Activated effector memory CD4-positive, alpha-beta T cell treated with anti-CD3 and anti-CD28 coated beads, Interleukin-2, amount 50 U/mL, for 16 hours (primary cell): ENCODE measurements at regions not wholly inside any gene's neighbourhood (a gene's known extent, or its start where the extent isn't known, plus 50 kb on each side); places are given as distances from the start of the nearest gene placed in this dataset.

ENCODE experiments used
- DNase-seq: peaks from one replicate; pipeline ENCODE4 v3.0.0-alpha.2; 2020

GRCh38 chr14:94994245-94994644, 163.1 kb downstream of the DICER1 start:
- DNase-seq: no peak

DNA sequence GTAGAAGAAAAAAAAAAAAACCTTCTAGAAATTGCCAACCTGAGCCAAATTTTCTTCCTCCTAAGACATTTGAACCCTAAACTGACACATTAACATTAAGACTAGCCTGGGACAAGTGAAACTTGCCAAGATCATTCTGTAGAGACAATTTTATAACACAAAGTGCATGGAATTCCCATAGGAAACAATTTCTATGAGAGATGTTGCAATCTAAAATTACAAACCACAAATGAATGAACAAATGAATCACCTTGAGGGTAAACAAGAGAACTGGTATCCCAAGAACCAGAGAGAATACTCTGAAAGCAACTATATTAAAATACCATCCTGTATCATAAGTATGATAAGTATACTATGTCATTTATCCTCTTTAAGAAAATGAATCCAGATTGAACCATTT, 165.3 kb downstream of the DICER1 start:
- no peak for DNase-seq

DNA sequence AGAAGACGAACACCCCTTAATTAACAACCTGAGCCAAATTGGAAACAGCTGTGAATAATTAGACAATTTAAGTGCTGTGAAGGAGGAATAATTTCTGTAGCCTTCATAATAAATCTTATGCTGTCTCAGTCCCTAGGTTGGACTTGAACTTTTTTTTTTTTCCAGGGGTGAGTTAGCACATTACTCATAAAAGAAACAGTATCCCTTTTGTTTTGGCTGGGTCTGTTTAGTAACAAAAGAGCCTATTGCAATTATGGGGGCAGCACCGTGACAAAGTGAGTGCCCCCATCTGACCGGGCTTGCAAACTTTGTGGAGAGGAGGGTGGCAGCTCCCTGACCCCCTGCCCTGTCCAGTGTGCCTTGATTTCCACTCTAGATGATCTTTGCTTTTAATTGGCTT, 167.4 kb downstream of the DICER1 start:
- no peak for DNase-seq

DNA sequence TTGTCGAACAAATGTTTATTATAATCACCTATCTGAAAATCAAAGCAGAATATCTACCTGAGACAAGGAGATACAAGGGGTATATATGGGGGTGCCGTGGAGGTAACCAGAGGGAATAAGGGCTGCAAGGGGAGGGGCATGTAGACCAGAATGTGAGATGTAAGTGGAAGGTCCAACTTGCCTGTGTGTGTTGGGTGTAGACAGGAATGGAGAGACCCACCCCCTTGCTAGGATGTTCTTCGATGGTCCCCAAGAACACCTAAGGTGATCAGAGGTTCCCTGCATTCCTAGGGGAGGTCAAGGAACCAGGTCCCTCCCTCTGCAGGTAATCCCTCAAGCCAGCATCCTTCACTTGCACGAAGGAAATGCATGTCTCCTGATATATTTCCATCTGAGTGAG, 167.9 kb downstream of the DICER1 start:
- no peak for DNase-seq

DNA sequence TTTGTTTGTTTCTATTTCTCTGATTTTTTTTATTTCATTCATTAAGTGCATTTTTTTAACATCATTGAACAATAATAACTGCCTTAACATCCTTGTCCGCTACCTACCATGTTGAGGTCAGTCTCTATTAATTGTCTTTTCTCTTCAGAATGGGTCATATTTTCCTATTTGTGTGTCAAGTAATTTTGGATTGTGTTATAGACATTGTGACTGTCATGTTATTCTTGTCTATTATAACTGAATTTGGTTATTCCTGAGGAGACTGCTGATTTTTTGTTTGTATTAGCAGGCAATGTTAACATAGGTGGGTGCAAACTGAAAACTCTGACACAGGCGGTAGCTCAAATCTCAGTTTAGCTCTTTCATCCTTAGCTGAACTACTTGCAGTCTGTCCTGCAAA, 169.9 kb downstream of the DICER1 start:
- no peak for DNase-seq

- DNase-seq: no peak
These were observed 177.4 kb downstream of the DICER1 start for GRCh38 chr14:94979891-94980290.

GRCh38 chr14:94977016-94977415, 180.3 kb downstream of the DICER1 start:
- no peak for DNase-seq

DNA sequence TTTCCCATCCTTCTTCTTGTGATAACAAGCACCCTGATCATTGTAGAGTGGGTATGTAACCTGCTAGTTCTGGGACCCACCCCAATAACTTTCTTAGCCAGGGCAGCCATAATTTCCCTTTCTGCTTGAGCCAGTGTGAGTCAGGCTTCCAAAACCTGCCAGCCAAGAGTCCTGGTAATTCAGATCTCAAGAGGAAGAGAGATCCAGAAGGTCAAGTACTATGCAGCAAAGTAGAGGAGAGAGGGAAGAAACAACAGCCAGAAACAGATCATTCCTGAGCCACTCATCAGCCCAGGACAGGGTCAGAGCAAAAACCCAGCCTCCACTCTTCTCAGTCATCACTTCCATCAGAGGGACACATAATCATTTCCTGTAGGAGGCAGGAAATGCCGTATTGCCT, 182.0 kb downstream of the DICER1 start:
- no peak for DNase-seq

GRCh38 chr14:94974893-94975292, 182.4 kb downstream of the DICER1 start:
- DNase-seq: no peak

- no peak for DNase-seq
These were observed 182.9 kb downstream of the DICER1 start for GRCh38 chr14:94974422-94974821.

GRCh38 chr14:94971750-94972149, 185.6 kb downstream of the DICER1 start:
- no peak for DNase-seq

- no peak for DNase-seq
These were observed 186.2 kb downstream of the DICER1 start for GRCh38 chr14:94970941-94971730.

GRCh38 chr14:94969766-94970165, 187.6 kb downstream of the DICER1 start:
- no peak for DNase-seq

GRCh38 chr14:94966868-94967267, 190.5 kb downstream of the DICER1 start:
- no peak for DNase-seq

DNA sequence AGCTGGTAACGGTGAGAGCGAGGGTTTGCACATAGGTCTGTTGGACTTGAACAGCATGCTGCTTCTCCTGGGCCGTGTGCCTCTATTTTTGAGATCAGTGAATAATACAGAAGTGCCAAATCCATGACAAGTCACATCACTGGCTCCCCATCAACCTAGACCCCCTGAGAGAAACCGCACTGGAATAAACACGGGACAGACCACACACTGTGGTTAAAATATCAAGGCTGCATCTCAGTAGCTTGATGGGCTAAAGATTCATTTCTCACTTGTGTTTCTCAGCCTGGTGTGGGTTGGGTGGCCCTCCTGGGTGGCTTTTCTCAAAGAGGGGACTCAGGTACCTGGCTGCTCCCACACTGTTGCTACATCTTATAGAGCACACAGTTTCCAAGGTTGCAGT, 191.0 kb downstream of the DICER1 start:
- no peak for DNase-seq

- no peak for DNase-seq
These were observed 191.6 kb downstream of the DICER1 start for GRCh38 chr14:94965551-94966313.

- DNase-seq: no peak
These were observed 192.4 kb downstream of the DICER1 start for GRCh38 chr14:94964931-94965330.

GRCh38 chr14:94964181-94964580, 193.1 kb downstream of the DICER1 start:
- DNase-seq: no peak

- no peak for DNase-seq
These were observed 193.1 kb upstream of the GSC start for GRCh38 chr14:94963051-94963450.

DNA sequence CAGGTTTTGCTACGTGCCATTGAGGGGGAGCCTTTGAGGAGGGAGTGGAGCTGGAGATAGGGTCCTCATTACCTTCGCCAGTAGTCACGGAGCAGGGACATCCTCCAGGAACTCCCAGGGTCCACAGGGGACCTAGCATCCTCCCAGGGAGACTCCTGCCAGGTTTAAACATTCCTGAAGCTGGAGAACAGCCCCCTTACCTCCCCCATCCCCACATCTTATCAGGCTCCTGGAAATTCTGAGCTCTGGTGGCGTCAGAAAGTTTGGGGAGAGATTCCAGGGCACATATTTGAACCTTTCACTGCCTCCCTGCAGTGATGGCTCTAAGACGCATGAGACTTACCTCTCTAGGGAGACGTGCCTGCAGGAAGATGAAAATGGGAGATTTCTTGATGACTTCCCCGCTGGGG, 192.3 kb upstream of the GSC start:
- DNase-seq: no peak

DNA sequence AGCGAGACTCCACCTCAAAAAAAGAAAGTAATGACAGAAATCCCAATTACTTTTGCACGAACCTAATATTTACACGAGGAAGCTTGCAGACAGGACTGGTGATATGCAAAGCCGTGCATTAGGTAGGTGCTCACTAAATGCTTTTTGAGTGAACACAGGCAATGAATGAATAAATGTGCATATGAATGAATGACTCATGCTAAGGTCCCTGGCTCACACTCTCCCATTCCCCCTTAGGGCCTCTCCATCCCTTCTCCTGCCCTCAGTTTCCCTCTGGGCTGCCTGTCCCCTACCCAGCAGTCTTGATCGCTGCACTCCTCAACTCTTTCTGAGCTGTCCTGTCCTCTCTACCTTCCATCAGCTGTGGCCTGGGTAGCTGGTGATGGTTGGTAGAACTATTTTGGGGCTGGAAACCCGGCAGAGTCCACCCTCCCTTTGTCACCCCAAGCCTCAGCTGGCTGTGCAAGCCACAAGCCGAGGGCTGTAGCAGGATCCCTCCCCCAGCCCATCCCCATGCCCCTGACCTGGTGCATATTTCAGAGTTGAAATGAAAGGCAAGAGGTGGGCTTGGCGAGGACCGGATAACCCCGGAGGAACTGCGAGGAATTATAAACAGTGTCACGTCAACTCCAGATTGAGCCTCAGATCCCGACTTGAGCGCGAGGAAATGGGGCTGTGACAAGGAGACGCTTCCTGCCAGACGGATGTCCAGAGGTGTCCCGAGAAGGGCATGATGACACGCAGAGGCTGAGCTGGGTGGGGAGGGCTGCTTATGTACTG, 191.7 kb upstream of the GSC start:
- no peak for DNase-seq

DNA sequence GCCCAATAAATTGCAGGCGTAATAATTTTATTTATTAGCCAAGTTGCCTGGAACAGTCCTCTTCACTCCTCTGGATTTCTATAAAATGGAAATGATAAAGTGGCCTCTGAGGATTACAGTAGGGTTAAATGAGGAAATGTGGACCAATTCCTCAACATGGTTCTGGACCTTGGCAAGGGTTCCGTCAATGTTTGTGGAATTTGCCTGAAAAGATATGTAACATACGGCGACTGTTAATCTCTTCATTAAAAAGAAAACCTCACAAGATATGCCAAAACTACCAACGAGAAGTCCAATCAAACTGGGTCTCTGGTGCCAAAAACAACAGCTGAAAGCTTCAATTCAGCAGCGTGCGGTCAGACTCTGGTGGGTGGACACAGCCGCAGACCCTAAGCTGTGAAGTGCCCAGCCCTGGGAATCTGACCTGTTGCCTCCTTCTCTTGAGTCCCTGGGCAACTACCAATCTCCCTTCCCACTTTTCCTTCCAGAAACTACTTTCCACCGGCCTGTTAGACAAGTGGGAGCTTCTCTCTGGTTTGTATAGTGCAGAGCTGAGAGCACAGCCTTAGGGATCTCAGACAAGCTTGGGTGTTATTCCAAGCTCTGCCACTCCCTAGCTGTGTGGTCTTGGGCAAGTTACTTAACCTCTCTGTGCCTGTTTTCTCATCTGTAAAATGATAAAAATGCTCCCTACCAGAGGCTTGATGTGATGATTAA, 190.5 kb upstream of the GSC start:
- no peak for DNase-seq
